Colonic mucosa (tissue), 4 donors: ENCODE measurements at regions not wholly inside any gene's neighbourhood (a gene's known extent, or its start where the extent isn't known, plus 50 kb on each side); places are given as distances from the start of the nearest gene placed in this dataset.
"Not testable (repeated sequence)": the region's sequence is repeated elsewhere in the genome, so short reads cannot be mapped to it uniquely, and the experiment has no call there.

ENCODE experiments used
- DNase-seq: peaks from one replicate; pipeline ENCODE4 v3.0.0-alpha.2; 2020
- H3K27ac ChIP-seq: fragments of 200-600 bp; one replicate; pipeline ENCODE4 v1.8.0; 2021
- H3K27me3 ChIP-seq: fragments of 200-600 bp; one replicate; pipeline ENCODE4 v1.8.0; 2021
- H3K36me3 ChIP-seq: fragments of 200-600 bp; one replicate; pipeline ENCODE4 v1.8.0; 2021
- H3K4me1 ChIP-seq: fragments of 200-600 bp; one replicate; pipeline ENCODE4 v1.8.0; 2021; ENCODE audit warnings: mild to moderate bottlenecking
- H3K4me3 ChIP-seq: fragments of 200-600 bp; one replicate; pipeline ENCODE4 v1.8.0; 2021
- H3K9ac ChIP-seq, 2 donors: one replicate each; pipeline ENCODE4 v1.7.0; 2013; ENCODE audit warnings: control low read depth in 2 of 2, low read depth in 2 of 2, low read length in 2 of 2
- H3K9me3 ChIP-seq: fragments of 200-600 bp; one replicate; pipeline ENCODE4 v1.8.0; 2021
- CTCF ChIP-seq: fragments of 200-600 bp; IDR thresholded peaks from one replicate; pipeline ENCODE4 v1.8.0; 2022; ENCODE audit warnings: antibody characterized with exemption, mild to moderate bottlenecking
- intact Hi-C: fragments of 100-400 bp; cut with DNase I; formaldehyde crosslinking; loops from one replicate; pipeline ENCODE4 v1.14.1; 2022
- donor health status: healthy.
- donor health status: DM: no; HTN: no; CAD: no.
- donor health status: DM: no; HTN: no; CAD: no.

- no peak for DNase-seq
- Histone ChIP-seq H3K4me1 (no peaks in the 10 kb centered on the region), H3K36me3 (no peaks in the 10 kb centered on the region), H3K4me3 (no peak overlapping the region), H3K9ac (no peak overlapping the region), H3K9me3 (no peaks in the 10 kb centered on the region), H3K27me3 (no peaks in the 10 kb centered on the region), H3K27ac (no peak overlapping the region)
- intact Hi-C loops, result no loop called here
- TF ChIP-seq CTCF, result no peak
Measured at GRCh38 chr12:30278401-30278800, 417.3 kb downstream of the IPO8 start.

GRCh38 chr12:30272515-30272914, 423.2 kb downstream of the IPO8 start:
- intact Hi-C loops, DNase-seq: not testable (repeated sequence)

GRCh38 chr12:30269496-30269895, 426.2 kb downstream of the IPO8 start:
- Histone ChIP-seq H3K9ac (no peak overlapping the region), H3K4me1 (no peaks in the 10 kb centered on the region), H3K9me3 (no peaks in the 10 kb centered on the region), H3K4me3 (no peak overlapping the region), H3K36me3 (no peaks in the 10 kb centered on the region), H3K27me3 (no peaks in the 10 kb centered on the region), H3K27ac (no peak overlapping the region)
- no peak for TF ChIP-seq CTCF
- DNase-seq, result no peak
- intact Hi-C loops, result no loop called here

More at GRCh38 chr12:30272515-30272914, 423.2 kb downstream of the IPO8 start:
- H3K4me1 ChIP-seq, H3K4me3 ChIP-seq, H3K9ac ChIP-seq, H3K36me3 ChIP-seq, H3K9me3 ChIP-seq, H3K27ac ChIP-seq, H3K27me3 ChIP-seq: not testable (repeated sequence)

GRCh38 chr12:30268041-30268440, 427.6 kb downstream of the IPO8 start:
- no peaks in the 10 kb centered on the region for H3K4me1 ChIP-seq
- no peaks in the 10 kb centered on the region for H3K27me3 ChIP-seq
- no peak for DNase-seq
- intact Hi-C loops, result no loop called here
- no peak overlapping the region for H3K4me3 ChIP-seq
- no peak for TF ChIP-seq CTCF
- H3K27ac ChIP-seq, result no peak overlapping the region
- H3K9me3 ChIP-seq, result no peaks in the 10 kb centered on the region
- no peak overlapping the region for H3K9ac ChIP-seq
- H3K36me3 ChIP-seq, result no peaks in the 10 kb centered on the region

GRCh38 chr12:30263434-30263833, 432.2 kb downstream of the IPO8 start:
- intact Hi-C loops, result no loop called here
- H3K9me3 ChIP-seq, result no peaks in the 10 kb centered on the region
- H3K27ac ChIP-seq, result no peak overlapping the region
- no peak overlapping the region for H3K4me3 ChIP-seq
- no peaks in the 10 kb centered on the region for H3K27me3 ChIP-seq
- DNase-seq, result no peak
- no peaks in the 10 kb centered on the region for H3K4me1 ChIP-seq
- no peaks in the 10 kb centered on the region for H3K36me3 ChIP-seq
- TF ChIP-seq CTCF, result no peak
- H3K9ac ChIP-seq, result no peak overlapping the region

GRCh38 chr12:30257618-30258017, 438.1 kb downstream of the IPO8 start:
- Histone ChIP-seq H3K27me3 (no peaks in the 10 kb centered on the region), H3K4me1 (no peaks in the 10 kb centered on the region), H3K36me3 (no peaks in the 10 kb centered on the region), H3K27ac (no peak overlapping the region), H3K4me3 (no peak overlapping the region), H3K9me3 (no peaks in the 10 kb centered on the region), H3K9ac (no peak overlapping the region)
- intact Hi-C loops, result no loop called here
- no peak for TF ChIP-seq CTCF
- no peak for DNase-seq
